ENCODE measurements at regions not wholly inside any gene's neighbourhood (a gene's known extent, or its start where the extent isn't known, plus 50 kb on each side); places are given as distances from the start of the nearest gene placed in this dataset.

DNA sequence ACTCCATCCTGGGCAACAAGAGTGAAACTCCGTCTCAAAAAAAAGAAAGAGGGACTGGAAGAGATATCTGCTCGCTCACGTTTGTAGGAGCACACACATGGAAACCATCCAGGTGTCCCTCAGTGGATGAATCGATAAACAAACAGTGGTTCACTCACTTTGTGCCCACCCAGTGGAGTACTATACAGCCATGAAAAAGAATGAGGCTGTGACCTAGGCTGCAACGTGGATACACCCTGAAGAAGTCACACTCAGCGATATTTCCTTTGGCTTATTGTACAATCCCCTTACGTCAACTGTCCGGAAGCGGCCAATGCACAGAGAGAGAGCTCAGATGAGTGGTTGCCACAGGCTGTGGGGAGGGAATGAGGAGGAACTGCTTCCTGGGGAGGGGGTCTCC is 82.3 kb upstream of the PPP2R3B start:
- Histone ChIP-seq H3K4me3 (ENCODE audit: low read depth, low read length) (no peak overlapping the region), H3K27ac (ENCODE audit: extremely low read depth, low read depth, low read length) (no peak overlapping the region), H3K9me3 (ENCODE audit: control insufficient read depth, insufficient read depth, low read depth, low read length) (no peaks in the 10 kb centered on the region), H3K4me1 (ENCODE audit: control insufficient read depth, insufficient read depth, low read length) (no peaks in the 10 kb centered on the region), H3K36me3 (ENCODE audit: control insufficient read depth in 2 of 2, insufficient read depth in 1 of 2, low read length in 2 of 2) (no peaks in the 10 kb centered on the region)
- ChIA-PET POLR2A (no interaction called here), CTCF (no interaction called here)
- TF ChIP-seq ZBTB21 (tag by site-specific recombination; IDR thresholded peaks at IDR 0.05) (no peak), ZNF146 (tag by site-specific recombination; IDR thresholded peaks at IDR 0.05) (peak; percentile 99), MZF1 (tag by site-specific recombination; IDR thresholded peaks at IDR 0.05; ENCODE audit: borderline replicate concordance) (no peak), ZNF341 (tag by site-specific recombination; IDR thresholded peaks at IDR 0.05; ENCODE audit: low read depth) (no peak)
- TF ChIP-seq, protein P1, sequence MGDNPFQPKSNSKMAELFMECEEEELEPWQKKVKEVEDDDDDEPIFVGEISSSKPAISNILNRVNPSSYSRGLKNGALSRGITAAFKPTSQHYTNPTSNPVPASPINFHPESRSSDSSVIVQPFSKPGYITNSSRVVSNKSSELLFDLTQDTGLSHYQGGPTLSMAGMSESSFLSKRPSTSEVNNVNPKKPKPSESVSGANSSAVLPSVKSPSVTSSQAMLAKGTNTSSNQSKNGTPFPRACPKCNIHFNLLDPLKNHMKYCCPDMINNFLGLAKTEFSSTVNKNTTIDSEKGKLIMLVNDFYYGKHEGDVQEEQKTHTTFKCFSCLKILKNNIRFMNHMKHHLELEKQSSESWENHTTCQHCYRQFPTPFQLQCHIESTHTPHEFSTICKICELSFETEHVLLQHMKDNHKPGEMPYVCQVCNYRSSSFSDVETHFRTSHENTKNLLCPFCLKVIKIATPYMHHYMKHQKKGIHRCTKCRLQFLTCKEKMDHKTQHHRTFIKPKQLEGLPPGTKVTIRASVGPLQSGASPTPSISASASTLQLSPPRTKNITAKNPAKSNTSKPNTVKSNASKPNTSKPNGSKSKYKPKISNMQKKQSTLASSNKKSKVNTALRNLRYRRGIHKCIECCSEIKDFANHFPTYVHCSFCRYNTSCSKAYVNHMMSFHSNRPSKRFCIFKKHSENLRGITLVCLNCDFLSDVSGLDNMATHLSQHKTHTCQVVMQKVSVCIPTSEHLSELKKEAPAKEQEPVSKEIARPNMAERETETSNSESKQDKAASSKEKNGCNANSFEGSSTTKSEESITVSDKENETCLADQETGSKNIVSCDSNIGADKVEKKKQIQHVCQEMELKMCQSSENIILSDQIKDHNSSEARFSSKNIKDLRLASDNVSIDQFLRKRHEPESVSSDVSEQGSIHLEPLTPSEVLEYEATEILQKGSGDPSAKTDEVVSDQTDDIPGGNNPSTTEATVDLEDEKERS (tag by site-specific recombination; IDR thresholded peaks at IDR 0.05) = 0 out of 2 replicates have a peak, but pooled peaks have one; percentile 30

DNA sequence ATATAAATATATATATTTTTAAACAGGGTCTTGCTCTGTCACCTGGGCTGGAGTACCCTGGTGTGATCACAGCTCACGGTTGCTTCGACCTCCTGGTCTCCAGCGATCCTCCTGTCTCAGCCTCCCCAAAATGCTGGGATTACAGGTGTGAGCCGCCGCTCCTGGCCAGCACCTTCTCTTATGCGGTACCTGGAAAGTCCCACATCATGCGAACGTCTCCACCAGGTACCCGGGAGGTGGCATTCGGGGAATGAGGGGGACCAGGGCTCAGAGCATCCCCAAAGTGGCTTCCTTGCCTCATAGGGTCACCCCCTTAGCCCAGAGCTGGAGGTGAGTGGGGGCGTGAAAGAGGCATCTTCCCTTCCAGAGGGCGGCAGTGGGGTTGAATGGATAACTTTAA is 84.0 kb upstream of the PPP2R3B start:
- H3K36me3 ChIP-seq (ENCODE audit: control insufficient read depth in 2 of 2, insufficient read depth in 1 of 2, low read length in 2 of 2) = no peaks in the 10 kb centered on the region
- CTCF ChIA-PET = no interaction called here
- POLR2A ChIA-PET = no interaction called here
- TF ChIP-seq ZXDB (tag by site-specific recombination; IDR thresholded peaks at IDR 0.05) (no peak), ZNF341 (tag by site-specific recombination; IDR thresholded peaks at IDR 0.05; ENCODE audit: low read depth) (no peak), ZNF555 (tag by site-specific recombination; conservative IDR thresholded peaks at IDR 0.05) (no peak), ZNF311 (tag by site-specific recombination; IDR thresholded peaks at IDR 0.05; ENCODE audit: borderline replicate concordance) (no peak), ZFP3 (tag by site-specific recombination; IDR thresholded peaks at IDR 0.05; ENCODE audit: low read depth) (no peak), ZNF112 (tag by site-specific recombination; IDR thresholded peaks at IDR 0.05) (no peak), OVOL3 (tag by site-specific recombination; IDR thresholded peaks at IDR 0.05) (no peak), GLI2 (tag by site-specific recombination; IDR thresholded peaks at IDR 0.05; ENCODE audit: borderline replicate concordance, low read depth) (no peak)
- TF ChIP-seq, protein P2, sequence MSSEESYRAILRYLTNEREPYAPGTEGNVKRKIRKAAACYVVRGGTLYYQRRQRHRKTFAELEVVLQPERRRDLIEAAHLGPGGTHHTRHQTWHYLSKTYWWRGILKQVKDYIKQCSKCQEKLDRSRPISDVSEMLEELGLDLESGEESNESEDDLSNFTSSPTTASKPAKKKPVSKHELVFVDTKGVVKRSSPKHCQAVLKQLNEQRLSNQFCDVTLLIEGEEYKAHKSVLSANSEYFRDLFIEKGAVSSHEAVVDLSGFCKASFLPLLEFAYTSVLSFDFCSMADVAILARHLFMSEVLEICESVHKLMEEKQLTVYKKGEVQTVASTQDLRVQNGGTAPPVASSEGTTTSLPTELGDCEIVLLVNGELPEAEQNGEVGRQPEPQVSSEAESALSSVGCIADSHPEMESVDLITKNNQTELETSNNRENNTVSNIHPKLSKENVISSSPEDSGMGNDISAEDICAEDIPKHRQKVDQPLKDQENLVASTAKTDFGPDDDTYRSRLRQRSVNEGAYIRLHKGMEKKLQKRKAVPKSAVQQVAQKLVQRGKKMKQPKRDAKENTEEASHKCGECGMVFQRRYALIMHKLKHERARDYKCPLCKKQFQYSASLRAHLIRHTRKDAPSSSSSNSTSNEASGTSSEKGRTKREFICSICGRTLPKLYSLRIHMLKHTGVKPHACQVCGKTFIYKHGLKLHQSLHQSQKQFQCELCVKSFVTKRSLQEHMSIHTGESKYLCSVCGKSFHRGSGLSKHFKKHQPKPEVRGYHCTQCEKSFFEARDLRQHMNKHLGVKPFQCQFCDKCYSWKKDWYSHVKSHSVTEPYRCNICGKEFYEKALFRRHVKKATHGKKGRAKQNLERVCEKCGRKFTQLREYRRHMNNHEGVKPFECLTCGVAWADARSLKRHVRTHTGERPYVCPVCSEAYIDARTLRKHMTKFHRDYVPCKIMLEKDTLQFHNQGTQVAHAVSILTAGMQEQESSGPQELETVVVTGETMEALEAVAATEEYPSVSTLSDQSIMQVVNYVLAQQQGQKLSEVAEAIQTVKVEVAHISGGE (tag by site-specific recombination; conservative IDR thresholded peaks at IDR 0.05; ENCODE audit: low read depth) = no peak
- TF ChIP-seq, protein P3, sequence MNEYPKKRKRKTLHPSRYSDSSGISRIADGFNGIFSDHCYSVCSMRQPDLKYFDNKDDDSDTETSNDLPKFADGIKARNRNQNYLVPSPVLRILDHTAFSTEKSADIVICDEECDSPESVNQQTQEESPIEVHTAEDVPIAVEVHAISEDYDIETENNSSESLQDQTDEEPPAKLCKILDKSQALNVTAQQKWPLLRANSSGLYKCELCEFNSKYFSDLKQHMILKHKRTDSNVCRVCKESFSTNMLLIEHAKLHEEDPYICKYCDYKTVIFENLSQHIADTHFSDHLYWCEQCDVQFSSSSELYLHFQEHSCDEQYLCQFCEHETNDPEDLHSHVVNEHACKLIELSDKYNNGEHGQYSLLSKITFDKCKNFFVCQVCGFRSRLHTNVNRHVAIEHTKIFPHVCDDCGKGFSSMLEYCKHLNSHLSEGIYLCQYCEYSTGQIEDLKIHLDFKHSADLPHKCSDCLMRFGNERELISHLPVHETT (tag by site-specific recombination; IDR thresholded peaks at IDR 0.05) = no peak
- TF ChIP-seq, protein P4, sequence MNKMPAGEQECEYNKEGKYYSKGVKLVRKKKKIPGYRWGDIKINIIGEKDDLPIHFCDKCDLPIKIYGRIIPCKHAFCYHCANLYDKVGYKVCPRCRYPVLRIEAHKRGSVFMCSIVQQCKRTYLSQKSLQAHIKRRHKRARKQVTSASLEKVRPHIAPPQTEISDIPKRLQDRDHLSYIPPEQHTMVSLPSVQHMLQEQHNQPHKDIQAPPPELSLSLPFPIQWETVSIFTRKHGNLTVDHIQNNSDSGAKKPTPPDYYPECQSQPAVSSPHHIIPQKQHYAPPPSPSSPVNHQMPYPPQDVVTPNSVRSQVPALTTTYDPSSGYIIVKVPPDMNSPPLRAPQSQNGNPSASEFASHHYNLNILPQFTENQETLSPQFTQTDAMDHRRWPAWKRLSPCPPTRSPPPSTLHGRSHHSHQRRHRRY (tag by site-specific recombination; IDR thresholded peaks at IDR 0.05) = no peak
- no peaks in the 10 kb centered on the region for H3K9me3 ChIP-seq (ENCODE audit: control insufficient read depth, insufficient read depth, low read depth, low read length)
- H3K27ac ChIP-seq (ENCODE audit: extremely low read depth, low read depth, low read length) = no peak overlapping the region
- no peak overlapping the region for H3K4me3 ChIP-seq (ENCODE audit: low read depth, low read length)
- H3K4me1 ChIP-seq (ENCODE audit: control insufficient read depth, insufficient read depth, low read length) = no peaks in the 10 kb centered on the region

Data from HEK293 (cell line).